GM19455 (cell line): ENCODE measurements at regions not wholly inside any gene's neighbourhood (a gene's known extent, or its start where the extent isn't known, plus 50 kb on each side); places are given as distances from the start of the nearest gene placed in this dataset.
"Not testable (repeated sequence)": the region's sequence is repeated elsewhere in the genome, so short reads cannot be mapped to it uniquely, and the experiment has no call there.

ENCODE experiments used
- ATAC-seq: cut with Tn5 transposase; IDR thresholded peaks from one replicate; pipeline ENCODE4 v1.9.1; 2021; ENCODE audit not compliant: unreplicated experiment

- no peak for ATAC-seq
Measured at GRCh38 chr1:5688081-5689077, 303.8 kb downstream of the NPHP4 start.

GRCh38 chr1:5686925-5687706 lies 305.1 kb downstream of the NPHP4 start:
- no peak for ATAC-seq

DNA sequence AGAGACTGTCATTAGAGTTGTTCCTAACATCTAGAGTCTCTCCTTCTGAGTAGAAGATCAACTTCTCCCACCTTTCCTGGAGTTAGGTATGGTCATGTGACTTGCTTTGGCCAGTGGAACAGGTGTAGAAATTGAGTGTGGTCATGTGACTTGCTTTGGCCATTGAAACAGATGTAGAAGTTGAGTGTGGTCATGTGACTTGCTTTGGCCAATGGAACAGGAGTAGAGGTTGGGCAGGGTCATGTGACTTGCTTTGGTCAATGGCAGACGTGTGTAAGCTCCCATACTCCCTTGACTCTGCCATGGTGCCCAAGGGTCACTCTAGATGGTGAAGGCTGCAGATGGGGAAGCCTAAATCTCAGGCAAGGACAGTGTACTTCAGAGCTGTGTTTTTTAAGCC lies 306.0 kb downstream of the NPHP4 start:
- no peak for ATAC-seq

DNA sequence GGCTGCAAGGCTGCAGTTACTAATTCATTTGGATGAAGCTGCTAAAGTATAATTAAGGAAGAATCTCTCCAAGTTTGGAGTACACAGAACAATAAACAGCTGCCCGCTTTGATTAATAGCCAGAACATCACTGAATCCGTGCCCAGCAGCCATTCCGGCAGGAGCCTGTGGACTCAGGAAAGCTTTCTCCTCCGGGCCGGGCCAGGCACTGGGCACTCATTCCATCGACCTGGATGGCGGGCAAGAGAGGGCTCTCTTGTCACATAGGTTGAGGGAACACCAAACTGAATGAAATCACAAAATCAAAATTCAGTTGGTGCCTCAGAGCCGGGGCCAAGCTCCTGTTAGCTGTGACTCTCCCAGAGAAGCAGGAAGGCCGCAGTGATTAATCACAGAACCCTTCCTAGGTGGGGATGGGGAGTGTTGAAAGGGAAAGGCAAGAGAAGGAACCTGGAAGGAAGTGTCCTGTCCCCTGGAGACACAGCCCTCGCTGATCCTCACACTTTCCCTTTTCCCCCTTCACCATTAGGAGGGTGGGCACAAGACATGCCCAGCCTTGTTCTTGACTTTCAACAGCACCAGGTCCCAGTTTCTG lies 306.7 kb downstream of the NPHP4 start:
- no peak for ATAC-seq

DNA sequence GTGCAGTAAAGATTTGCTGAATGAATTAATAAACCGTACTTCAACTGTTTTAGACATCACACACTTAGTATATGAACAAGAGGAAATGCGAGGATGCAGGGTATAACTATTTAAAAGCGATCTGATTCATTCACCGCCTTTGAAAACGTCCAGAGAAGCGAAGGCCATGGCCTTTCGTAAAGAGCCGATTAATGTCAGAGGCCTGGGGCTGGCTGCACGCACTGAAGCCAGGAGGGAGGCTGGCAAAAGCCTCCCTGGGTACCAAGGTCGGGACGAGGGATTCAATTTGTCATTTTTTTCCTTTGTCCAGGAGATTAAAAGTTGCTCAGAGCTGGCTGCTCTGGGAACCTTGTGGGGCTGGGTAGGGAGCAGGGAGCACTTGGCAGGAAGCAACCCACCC lies 307.4 kb downstream of the NPHP4 start:
- no peak for ATAC-seq

DNA sequence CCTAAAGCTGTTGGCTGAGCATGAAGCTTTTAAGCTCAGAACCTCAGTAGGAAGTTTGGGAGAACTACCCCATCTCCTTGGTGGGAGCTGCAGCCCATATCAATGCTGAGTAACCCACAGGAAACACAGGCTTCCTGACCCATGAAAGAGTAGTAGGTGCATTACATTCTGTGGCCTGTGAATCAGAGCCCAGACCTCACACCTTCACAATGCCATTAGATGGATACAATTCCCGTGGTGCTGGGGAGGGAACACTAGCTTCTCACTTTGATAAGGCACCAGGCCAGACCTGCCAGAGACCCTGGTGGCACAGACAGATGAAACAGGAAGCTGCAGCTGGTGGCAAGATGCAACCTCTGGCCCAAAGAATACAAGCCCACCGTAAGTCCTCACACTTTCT lies 308.8 kb downstream of the NPHP4 start:
- ATAC-seq = no peak

- ATAC-seq = no peak
Measured at GRCh38 chr1:5682626-5683225, 309.5 kb downstream of the NPHP4 start.

GRCh38 chr1:5681654-5682053 lies 310.6 kb downstream of the NPHP4 start:
- ATAC-seq = no peak

DNA sequence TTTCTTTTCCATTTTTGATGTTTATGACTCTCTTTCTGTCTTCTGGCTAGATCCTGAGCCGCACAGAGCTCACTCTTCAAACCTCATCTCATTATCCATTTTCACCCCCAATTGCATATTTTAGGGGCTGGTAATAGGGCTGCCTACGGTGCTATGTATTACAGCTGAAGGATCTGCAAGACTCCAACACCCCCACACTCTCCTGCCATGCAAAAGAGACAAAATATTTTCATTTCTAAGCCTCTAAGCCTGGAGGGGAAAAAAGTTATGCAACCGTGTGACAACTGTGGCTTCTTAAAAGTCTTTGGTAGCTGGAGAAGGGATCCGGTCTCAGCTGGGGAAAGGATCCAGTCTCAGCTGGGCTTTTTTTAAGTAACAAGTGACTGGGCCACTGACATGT lies 311.6 kb downstream of the NPHP4 start:
- no peak for ATAC-seq

DNA sequence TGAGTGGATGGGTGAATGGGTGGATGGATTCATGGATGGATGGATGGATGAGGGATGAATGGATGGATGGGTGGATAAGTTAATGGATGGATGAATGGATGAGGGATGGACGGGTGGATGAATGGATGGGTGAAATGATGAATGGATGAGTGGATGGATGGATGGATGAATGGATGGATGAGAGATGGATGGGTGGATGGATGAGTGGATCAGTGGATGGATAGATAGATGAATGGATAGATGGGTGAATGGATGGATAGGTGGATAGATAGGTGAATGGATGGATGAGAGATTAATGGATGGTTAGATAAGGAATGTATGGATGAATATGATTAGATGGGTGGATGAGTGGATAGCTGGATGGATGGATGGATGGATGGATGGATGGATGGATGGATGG lies 313.5 kb downstream of the NPHP4 start:
- ATAC-seq = no peak

DNA sequence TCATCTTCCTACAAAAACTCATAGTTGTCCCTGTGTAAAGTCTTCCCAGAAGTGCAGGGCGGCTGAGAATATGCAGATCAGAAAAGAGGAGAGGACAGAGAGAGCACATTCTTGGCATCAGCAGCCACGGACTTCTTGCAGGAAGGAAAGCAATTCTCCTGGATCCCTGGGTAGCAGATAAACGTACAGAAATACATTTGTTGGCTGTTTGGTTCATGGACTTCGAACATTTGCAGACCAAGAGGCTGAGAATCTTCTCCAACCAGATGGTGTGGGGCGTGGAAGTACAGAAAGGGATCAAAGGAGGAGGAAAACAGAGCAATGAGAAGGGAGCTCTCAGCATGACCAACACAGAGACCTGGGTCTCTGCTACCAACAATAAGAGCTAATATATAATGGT lies 319.9 kb downstream of the NPHP4 start:
- not testable (repeated sequence) for ATAC-seq

DNA sequence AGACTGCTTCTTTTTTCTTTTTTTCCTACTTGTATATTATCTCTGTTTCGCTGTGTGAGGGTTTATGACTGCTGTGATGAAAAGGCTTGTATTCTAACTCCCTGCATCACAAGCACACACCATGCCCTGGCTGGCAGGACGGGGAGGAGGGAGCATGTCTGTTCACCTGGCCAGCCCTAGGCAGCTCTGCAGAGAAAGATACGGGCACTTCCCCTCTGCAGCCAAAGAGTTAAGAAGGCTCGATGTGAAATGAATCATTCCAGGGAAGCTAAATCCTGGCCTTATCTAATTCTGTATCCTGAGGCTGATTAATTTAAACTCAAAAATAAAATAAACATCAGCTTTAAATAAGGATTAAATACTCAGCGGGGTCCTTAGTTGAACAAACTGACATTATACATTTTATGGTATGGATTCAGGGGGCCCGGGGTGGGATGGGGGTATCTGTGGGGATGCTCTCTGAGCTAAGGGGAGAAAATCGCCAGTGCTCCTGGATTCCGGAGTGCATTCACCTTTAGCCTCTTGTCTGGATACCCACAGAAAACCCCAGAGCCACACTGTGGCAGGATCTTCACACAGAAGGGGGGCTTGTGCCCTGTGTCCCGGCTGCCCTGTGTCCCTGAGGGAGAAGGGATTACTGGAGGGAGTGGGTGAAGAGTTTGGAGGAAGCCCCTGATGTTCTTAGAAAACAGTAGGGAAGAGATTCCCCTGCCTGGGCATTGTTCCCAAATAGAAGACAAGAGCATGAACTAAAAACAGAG lies 321.5 kb downstream of the NPHP4 start:
- no peak for ATAC-seq

DNA sequence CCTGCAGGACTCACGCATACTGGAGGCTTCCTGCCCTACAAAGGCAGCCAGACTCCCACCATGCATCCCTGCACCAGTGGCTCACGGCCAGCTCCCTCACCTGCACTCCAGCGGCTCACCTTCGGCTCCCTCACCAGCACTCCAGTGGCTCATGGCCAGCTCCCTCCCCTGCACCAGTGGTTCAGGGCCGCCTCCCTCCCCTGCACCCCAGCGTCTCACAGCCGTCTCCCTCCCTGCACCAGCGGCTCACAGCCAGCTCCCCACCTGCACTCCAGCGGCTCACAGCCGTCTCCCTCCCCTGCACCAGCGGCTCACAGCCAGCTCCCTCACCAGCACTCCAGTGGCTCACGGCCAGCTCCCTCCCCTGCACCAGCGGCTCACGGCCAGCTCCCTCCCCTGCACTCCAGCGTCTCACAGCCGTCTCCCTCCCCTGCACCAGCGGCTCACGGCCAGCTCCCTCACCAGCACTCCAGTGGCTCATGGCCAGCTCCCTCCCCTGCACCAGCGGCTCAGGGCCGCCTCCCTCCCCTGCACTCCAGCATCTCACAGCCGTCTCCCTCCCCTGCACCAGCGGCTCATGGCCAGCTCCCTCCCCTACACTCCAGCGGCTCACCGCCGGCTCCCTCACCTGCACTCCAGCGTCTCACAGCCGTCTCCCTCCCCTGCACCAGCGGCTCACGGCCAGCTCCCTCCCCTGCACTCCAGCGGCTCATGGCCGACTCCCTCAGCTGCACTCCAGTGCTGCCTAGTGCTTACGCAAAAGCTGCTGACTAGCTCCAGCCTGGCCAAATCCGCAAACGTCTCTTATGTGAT lies 324.5 kb downstream of the NPHP4 start:
- ATAC-seq = no peak

- ATAC-seq = no peak
Measured at GRCh38 chr1:5664906-5665875, 327.0 kb downstream of the NPHP4 start.

DNA sequence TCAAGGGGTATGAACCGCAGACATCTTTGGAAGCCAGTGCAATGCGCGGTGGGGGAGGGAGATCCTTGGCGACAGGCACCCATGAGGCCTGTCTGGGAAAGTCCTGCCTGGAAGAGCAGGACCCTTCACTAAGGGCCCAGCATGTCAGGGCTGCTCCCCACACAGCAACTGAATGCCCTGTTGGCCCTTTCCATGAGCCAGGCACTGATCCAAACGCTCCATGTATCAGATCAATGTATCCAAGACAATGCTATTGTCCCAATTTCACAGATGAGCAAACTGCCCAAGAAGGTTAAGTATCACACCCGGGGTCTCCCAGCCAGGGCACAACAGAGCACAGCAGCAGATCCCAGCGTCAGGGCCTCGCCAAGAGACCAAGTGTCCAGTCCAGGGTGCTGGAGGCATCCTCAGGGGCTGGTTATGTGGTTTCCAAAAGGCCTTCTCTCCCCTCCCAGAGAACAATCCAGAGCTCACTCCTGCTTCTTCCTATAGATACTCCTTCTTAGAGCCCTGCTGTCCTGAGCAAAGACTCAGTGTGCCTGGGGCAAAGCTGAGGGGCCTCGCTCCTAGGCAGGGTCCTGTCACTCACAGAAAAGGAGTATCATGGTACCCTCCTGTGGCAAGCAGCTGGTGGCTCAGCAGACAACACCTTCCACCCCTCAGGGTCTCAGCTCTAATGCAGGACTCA lies 328.0 kb downstream of the NPHP4 start:
- no peak for ATAC-seq

GRCh38 chr1:5662744-5663126 lies 329.5 kb downstream of the NPHP4 start:
- ATAC-seq = no peak

- no peak for ATAC-seq
Measured at GRCh38 chr1:5662086-5662743, 330.0 kb downstream of the NPHP4 start.
